Vagina (tissue), 2 donors: ENCODE measurements at regions not wholly inside any gene's neighbourhood (a gene's known extent, or its start where the extent isn't known, plus 50 kb on each side); places are given as distances from the start of the nearest gene placed in this dataset.

Experiments used
- POLR2A ChIP-seq, 2 donors: fragments of 450-650 bp; IDR thresholded peaks; one replicate each; pipeline ENCODE4 v1.6.1; 2017; ENCODE audit warnings: antibody characterized with exemption in 2 of 2, mild to moderate bottlenecking in 2 of 2, moderate library complexity in 2 of 2
- TF ChIP-seq, protein P1 (sequence below), 3 experiments: fragments of 450-650 bp in 2 of 3; fragments of 200-600 bp in 1 of 3; sonication (generic) in 1 of 3; IDR thresholded peaks; one replicate each; pipeline ENCODE4 v1.5.1; 2017 to 2019; ENCODE audit warnings: antibody characterized with exemption in 3 of 3, mild to moderate bottlenecking in 2 of 3, moderate library complexity in 2 of 3

GRCh38 chr9:117809751-117810150 lies 105.5 kb downstream of the TLR4 start:
- TF ChIP-seq POLR2A (IDR thresholded peaks at IDR 0.05), result no peak
- TF ChIP-seq, protein P1, sequence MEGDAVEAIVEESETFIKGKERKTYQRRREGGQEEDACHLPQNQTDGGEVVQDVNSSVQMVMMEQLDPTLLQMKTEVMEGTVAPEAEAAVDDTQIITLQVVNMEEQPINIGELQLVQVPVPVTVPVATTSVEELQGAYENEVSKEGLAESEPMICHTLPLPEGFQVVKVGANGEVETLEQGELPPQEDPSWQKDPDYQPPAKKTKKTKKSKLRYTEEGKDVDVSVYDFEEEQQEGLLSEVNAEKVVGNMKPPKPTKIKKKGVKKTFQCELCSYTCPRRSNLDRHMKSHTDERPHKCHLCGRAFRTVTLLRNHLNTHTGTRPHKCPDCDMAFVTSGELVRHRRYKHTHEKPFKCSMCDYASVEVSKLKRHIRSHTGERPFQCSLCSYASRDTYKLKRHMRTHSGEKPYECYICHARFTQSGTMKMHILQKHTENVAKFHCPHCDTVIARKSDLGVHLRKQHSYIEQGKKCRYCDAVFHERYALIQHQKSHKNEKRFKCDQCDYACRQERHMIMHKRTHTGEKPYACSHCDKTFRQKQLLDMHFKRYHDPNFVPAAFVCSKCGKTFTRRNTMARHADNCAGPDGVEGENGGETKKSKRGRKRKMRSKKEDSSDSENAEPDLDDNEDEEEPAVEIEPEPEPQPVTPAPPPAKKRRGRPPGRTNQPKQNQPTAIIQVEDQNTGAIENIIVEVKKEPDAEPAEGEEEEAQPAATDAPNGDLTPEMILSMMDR (IDR thresholded peaks at IDR 0.05), result no peak
